Naive thymus-derived CD4-positive, alpha-beta T cell (primary cell): ENCODE measurements at regions not wholly inside any gene's neighbourhood (a gene's known extent, or its start where the extent isn't known, plus 50 kb on each side); places are given as distances from the start of the nearest gene placed in this dataset.

Source experiments
- ATAC-seq: fragments of 150-1000 bp; cut with Tn5 transposase; 2 replicates; pipeline ENCODE4 v1.10.0; 2021; ENCODE audit warnings: mild to moderate bottlenecking, moderate library complexity
- CTCF ChIA-PET: fragments of 350-600 bp; sonication (Branson Sonifier 250); formaldehyde crosslinking; loops from one replicate; lab custom pipeline; 2021; ENCODE audit warnings: antibody characterized with exemption; lab: Charles Lee
- POLR2A ChIA-PET: fragments of 350-600 bp; sonication (Branson Sonifier 250); formaldehyde crosslinking; loops from one replicate; lab custom pipeline; 2021; ENCODE audit warnings: antibody characterized with exemption, inconsistent platforms; lab: Charles Lee
- DNase-seq, 9 donors: peaks; one replicate each; pipeline versions ENCODE4 v3.0.0 to v3.0.0-alpha.2; 2020 to 2022; ENCODE audit warnings: mixed read lengths in 1 of 9
- H3K27ac ChIP-seq: one replicate; pipeline ENCODE4 v1.7.0; 2013; ENCODE audit warnings: mild to moderate bottlenecking, low read depth, low read length, moderate library complexity
- H3K27me3 ChIP-seq, 2 donors: one replicate each; pipeline ENCODE4 v1.7.0; 2013; ENCODE audit warnings: low read length in 2 of 2, mild to moderate bottlenecking in 2 of 2, moderate library complexity in 2 of 2; ENCODE audit not compliant: control insufficient read depth in 2 of 2, insufficient read depth in 2 of 2
- H3K36me3 ChIP-seq, 3 experiments: 1 replicate in 2 of 3; 2 replicates in 1 of 3; pipeline ENCODE4 v1.7.0; 2013; ENCODE audit warnings: low read length in 3 of 3, mild to moderate bottlenecking in 3 of 3, moderate library complexity in 1 of 3; ENCODE audit not compliant: insufficient read depth in 3 of 3, control insufficient read depth in 2 of 3
- H3K4me1 ChIP-seq, 2 donors: one replicate each; pipeline ENCODE4 v1.7.0; 2013; ENCODE audit warnings: low read length in 2 of 2, mild to moderate bottlenecking in 2 of 2, moderate library complexity in 1 of 2; ENCODE audit not compliant: control insufficient read depth in 2 of 2, insufficient read depth in 2 of 2
- H3K4me3 ChIP-seq: 2 replicates; pipeline ENCODE4 v1.7.0; 2013; ENCODE audit warnings: mild to moderate bottlenecking, low read length
- H3K9me3 ChIP-seq, 3 experiments: 1 replicate in 2 of 3; 2 replicates in 1 of 3; pipeline ENCODE4 v1.7.0; 2013; ENCODE audit warnings: low read length in 3 of 3; ENCODE audit not compliant: control insufficient read depth in 2 of 3
- H3K27ac Mint-ChIP-seq, 9 donors: one replicate each; pipeline ENCODE4 v1.8.0; 2020 to 2022; ENCODE audit warnings: mixed read lengths in 9 of 9, mild to moderate bottlenecking in 8 of 9, moderate library complexity in 5 of 9, inconsistent platforms in 2 of 9
- H3K27me3 Mint-ChIP-seq, 5 donors: one replicate each; pipeline ENCODE4 v1.8.0; 2021 to 2022; ENCODE audit warnings: mixed read lengths in 5 of 5, mild to moderate bottlenecking in 1 of 5
- H3K36me3 Mint-ChIP-seq, 5 donors: one replicate each; pipeline ENCODE4 v1.8.0; 2020 to 2022; ENCODE audit warnings: mixed read lengths in 5 of 5, mild to moderate bottlenecking in 3 of 5, inconsistent platforms in 1 of 5
- H3K4me1 Mint-ChIP-seq, 7 donors: one replicate each; pipeline ENCODE4 v1.8.0; 2020 to 2022; ENCODE audit warnings: mixed read lengths in 7 of 7, mild to moderate bottlenecking in 3 of 7, inconsistent platforms in 1 of 7
- H3K4me3 Mint-ChIP-seq, 10 donors: one replicate each; pipeline ENCODE4 v1.8.0; 2020 to 2022; ENCODE audit warnings: mild to moderate bottlenecking in 10 of 10, mixed read lengths in 10 of 10, moderate library complexity in 6 of 10, inconsistent platforms in 2 of 10
- H3K9me3 Mint-ChIP-seq, 11 donors: one replicate each; pipeline ENCODE4 v1.8.0; 2020 to 2022; ENCODE audit warnings: mixed read lengths in 11 of 11, mild to moderate bottlenecking in 4 of 11, inconsistent platforms in 1 of 11, moderate library complexity in 1 of 11
- intact Hi-C, 2 donors: fragments of 100-400 bp; cut with micrococcal nuclease; formaldehyde crosslinking; loops; one replicate each; pipeline ENCODE4 v1.15.1; 2023

DNA sequence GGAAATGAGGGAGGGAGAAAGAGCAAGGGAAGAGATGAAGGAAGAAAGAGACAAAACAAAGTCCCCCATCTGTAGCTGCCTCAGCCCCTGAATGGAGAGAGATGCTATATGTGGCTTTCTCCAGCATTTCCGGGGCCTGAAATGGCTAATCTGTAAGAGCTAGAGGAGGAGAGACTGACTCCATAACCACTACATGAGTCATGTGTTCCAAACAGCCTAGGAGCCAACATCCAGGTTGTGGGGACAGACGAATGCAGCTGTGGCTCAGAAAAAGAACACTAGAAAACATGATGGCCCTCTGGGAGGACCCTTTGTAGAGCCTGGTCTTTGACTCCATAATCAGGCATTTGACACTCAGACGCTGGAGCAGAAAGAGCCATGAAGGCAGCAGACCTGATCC lies 292.0 kb upstream of the ZNF507 start:
- Mint-ChIP-seq H3K36me3 (no peaks in the 10 kb centered on the region), H3K4me1 (no peaks in the 10 kb centered on the region), H3K27ac (no peak overlapping the region), H3K4me3 (no peak overlapping the region), H3K9me3 (peaks cover 0 to 11% (median 6%) of the 10 kb centered on the region in 11 donors), H3K27me3 (peaks cover 0 to 17% (median 4%) of the 10 kb centered on the region in 5 donors)
- DNase-seq (no peak), ATAC-seq (no peak)
- no peak overlapping the region for H3K27ac ChIP-seq
- ChIA-PET POLR2A (no interaction called here), CTCF (no interaction called here)
- H3K4me3 ChIP-seq, result no peak overlapping the region
- H3K27me3 ChIP-seq, result no peaks in the 10 kb centered on the region
- intact Hi-C loops, result no loop called here
- H3K36me3 ChIP-seq, result no peaks in the 10 kb centered on the region
- no peaks in the 10 kb centered on the region for H3K4me1 ChIP-seq
- no peaks in the 10 kb centered on the region for H3K9me3 ChIP-seq

DNA sequence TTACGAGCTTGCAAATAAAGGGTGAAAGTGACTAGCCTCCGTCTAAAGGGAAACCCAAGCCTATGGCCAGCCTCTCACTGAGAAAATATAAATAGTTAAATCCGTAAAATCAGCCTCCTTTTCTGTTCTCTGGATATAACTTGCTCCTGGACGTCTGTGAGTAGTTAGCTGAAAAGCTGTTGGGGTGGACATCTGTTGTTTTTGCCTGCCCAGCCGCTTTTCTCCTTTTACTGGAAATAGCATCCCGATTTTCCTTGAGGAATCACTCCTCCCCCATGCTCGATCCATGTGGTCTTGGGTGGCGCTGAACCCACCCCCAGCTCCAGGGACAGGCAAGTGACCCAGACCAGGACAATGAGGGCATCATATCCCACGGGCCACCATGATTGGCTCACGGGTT lies 291.5 kb upstream of the ZNF507 start:
- Mint-ChIP-seq H3K36me3 (no peaks in the 10 kb centered on the region), H3K27ac (no peak overlapping the region), H3K4me3 (no peak overlapping the region), H3K4me1 (no peaks in the 10 kb centered on the region), H3K27me3 (peaks cover 0 to 17% (median 4%) of the 10 kb centered on the region in 5 donors), H3K9me3 (peaks cover 0 to 11% (median 6%) of the 10 kb centered on the region in 11 donors)
- ChIA-PET CTCF (no interaction called here), POLR2A (no interaction called here)
- no peaks in the 10 kb centered on the region for H3K9me3 ChIP-seq
- no peaks in the 10 kb centered on the region for H3K4me1 ChIP-seq
- intact Hi-C loops, result no loop called here
- H3K27me3 ChIP-seq, result no peaks in the 10 kb centered on the region
- H3K36me3 ChIP-seq, result no peaks in the 10 kb centered on the region
- DNase-seq, result no peak
- H3K4me3 ChIP-seq, result no peak overlapping the region
- H3K27ac ChIP-seq, result no peak overlapping the region
- ATAC-seq, result no peak

DNA sequence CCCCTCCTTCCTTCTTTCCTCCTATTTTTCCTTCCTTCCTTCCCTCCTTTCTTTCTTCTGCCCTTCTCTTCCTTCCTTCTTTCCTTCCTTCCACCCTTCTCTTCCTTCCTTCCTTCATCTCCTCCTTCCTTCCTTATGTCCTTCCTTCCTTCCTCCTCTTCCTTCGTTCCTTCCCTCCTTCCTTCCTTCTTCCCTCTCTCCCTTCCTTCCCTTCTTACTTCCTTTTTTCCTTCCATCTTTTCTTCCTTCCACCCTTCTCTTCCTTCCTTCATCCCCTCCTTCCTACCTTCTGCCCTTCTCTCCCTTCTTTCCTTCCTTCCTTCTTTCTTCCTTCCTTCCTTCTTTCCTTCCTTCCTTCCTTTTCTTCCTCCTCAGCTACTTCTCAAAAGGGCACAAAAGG lies 287.3 kb upstream of the ZNF507 start:
- peaks cover 0 to 6% (median 0%) of the 10 kb centered on the region in 11 donors for H3K9me3 Mint-ChIP-seq
- H3K9me3 ChIP-seq, result no peaks in the 10 kb centered on the region
- DNase-seq (no peak), ATAC-seq (no peak)
- intact Hi-C loops, result no loop called here
- peaks cover 0 to 10% (median 4%) of the 10 kb centered on the region in 5 donors for H3K27me3 Mint-ChIP-seq
- POLR2A ChIA-PET, result no interaction called here
- H3K27ac ChIP-seq, result no peak overlapping the region
- CTCF ChIA-PET, result no interaction called here
- H3K27me3 ChIP-seq, result no peaks in the 10 kb centered on the region
- no peaks in the 10 kb centered on the region for H3K4me1 Mint-ChIP-seq
- no peaks in the 10 kb centered on the region for H3K36me3 Mint-ChIP-seq
- H3K4me1 ChIP-seq, result no peaks in the 10 kb centered on the region
- H3K36me3 ChIP-seq, result no peaks in the 10 kb centered on the region
- no peak overlapping the region for H3K27ac Mint-ChIP-seq
- no peak overlapping the region for H3K4me3 Mint-ChIP-seq
- no peak overlapping the region for H3K4me3 ChIP-seq

DNA sequence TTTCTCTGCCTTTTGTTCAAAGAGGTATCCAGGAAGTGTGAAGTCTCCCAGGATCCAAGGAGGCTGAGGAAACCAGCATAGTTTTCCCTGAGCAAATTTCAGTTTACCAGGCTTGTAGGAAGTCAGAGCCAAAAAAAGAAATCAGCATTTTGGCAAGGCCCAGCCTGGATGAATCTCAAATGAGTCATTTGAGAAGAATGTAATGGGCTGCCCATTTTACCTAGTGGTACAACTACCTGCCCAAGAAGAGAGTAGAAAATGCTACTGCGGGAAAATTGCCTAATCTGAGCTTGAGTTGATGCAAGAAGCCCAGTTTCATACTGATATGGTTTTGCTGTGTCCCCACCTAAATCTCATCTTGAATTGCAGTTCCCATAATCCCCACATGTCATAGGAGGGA lies 284.1 kb upstream of the ZNF507 start:
- intact Hi-C loops, result no loop called here
- no peaks in the 10 kb centered on the region for H3K27me3 ChIP-seq
- ChIA-PET POLR2A (no interaction called here), CTCF (no interaction called here)
- H3K9me3 Mint-ChIP-seq, result peaks cover 0 to 4% (median 0%) of the 10 kb centered on the region in 11 donors
- H3K27me3 Mint-ChIP-seq, result peaks cover 0 to 7% (median 0%) of the 10 kb centered on the region in 5 donors
- no peaks in the 10 kb centered on the region for H3K9me3 ChIP-seq
- DNase-seq (no peak), ATAC-seq (no peak)
- H3K4me1 Mint-ChIP-seq, result no peaks in the 10 kb centered on the region
- no peaks in the 10 kb centered on the region for H3K36me3 ChIP-seq
- no peak overlapping the region for H3K4me3 Mint-ChIP-seq
- H3K27ac ChIP-seq, result no peak overlapping the region
- no peak overlapping the region for H3K27ac Mint-ChIP-seq
- no peaks in the 10 kb centered on the region for H3K36me3 Mint-ChIP-seq
- no peak overlapping the region for H3K4me3 ChIP-seq
- H3K4me1 ChIP-seq, result no peaks in the 10 kb centered on the region

DNA sequence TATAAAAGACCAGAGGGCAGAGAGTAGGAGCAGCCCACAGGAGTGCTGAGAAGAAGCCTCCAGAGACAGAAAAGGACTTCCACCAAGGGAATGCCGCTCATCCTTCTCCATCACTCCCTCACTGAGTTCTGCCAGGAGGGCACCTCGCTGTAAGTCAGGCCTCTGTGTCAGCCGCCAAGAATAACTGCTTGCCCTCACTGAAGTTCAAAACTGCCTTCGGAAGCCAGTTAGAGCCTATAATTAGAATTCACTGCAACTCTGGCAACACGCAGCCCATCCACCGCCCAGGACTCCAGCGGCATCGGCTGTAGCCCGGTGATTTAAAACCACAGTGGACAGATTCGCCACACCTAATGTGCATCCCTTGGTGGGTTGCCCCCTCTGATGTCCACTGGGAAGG lies 281.8 kb upstream of the ZNF507 start:
- no peak for DNase-seq
- no peaks in the 10 kb centered on the region for H3K4me1 ChIP-seq
- H3K27me3 ChIP-seq, result no peaks in the 10 kb centered on the region
- H3K4me3 ChIP-seq, result no peak overlapping the region
- H3K27me3 Mint-ChIP-seq, result no peaks in the 10 kb centered on the region
- no peaks in the 10 kb centered on the region for H3K4me1 Mint-ChIP-seq
- H3K9me3 ChIP-seq, result no peaks in the 10 kb centered on the region
- no peaks in the 10 kb centered on the region for H3K36me3 Mint-ChIP-seq
- no peak overlapping the region for H3K27ac Mint-ChIP-seq
- no peak overlapping the region for H3K27ac ChIP-seq
- peaks cover 0 to 2% (median 0%) of the 10 kb centered on the region in 11 donors for H3K9me3 Mint-ChIP-seq
- no peak overlapping the region for H3K4me3 Mint-ChIP-seq
- CTCF ChIA-PET, result no interaction called here
- no peaks in the 10 kb centered on the region for H3K36me3 ChIP-seq
- ATAC-seq, result no peak
- POLR2A ChIA-PET, result no interaction called here
- intact Hi-C loops, result no loop called here

DNA sequence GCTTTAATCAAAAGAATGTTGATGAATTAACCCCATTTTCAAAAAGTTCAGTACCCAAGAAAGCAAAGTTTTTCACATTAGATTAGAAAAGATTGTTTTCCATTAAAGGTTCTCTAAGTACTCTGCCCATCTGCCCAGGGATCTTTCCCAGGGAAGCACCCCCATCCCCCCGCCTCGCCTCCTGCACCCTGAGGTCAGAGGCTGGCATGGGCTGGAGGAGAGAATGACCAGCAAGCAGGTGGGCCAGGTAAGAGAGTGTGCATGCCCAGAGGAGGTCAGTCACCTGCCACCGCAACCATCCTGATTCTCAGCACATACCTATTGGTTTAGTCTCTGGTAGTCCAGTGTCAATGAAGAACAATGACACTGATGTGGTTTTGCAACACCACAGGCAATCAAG lies 279.4 kb upstream of the ZNF507 start:
- Mint-ChIP-seq H3K9me3 (peaks cover 0 to 2% (median 0%) of the 10 kb centered on the region in 11 donors), H3K4me3 (no peak overlapping the region), H3K36me3 (no peaks in the 10 kb centered on the region), H3K27ac (no peak overlapping the region), H3K27me3 (peaks cover 0 to 4% (median 0%) of the 10 kb centered on the region in 5 donors), H3K4me1 (no peaks in the 10 kb centered on the region)
- DNase-seq (no peak), ATAC-seq (no peak)
- no peaks in the 10 kb centered on the region for H3K36me3 ChIP-seq
- CTCF ChIA-PET, result no interaction called here
- intact Hi-C loops, result no loop called here
- POLR2A ChIA-PET, result no interaction called here
- H3K4me1 ChIP-seq, result no peaks in the 10 kb centered on the region
- no peak overlapping the region for H3K4me3 ChIP-seq
- no peaks in the 10 kb centered on the region for H3K27me3 ChIP-seq
- no peaks in the 10 kb centered on the region for H3K9me3 ChIP-seq
- no peak overlapping the region for H3K27ac ChIP-seq

DNA sequence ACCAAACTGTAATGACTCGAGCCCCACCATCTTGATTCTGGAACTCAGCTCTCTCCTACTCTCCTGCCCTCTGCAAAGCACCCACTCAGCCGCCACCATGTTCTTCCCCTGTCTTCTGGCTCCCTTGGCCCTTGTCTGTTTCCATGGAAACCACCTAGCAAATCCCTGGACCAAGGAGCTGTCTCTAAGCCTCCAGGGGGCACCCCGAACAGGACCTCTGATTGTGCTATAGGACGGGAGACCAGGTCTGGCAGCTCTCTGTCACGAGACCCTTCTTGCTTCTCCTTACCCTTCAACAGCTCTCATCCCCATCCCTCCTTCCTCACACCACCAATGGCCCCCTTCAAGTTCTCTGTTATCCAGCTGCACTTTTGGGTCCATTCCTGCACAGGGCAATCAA lies 277.7 kb upstream of the ZNF507 start:
- Histone ChIP-seq H3K4me3 (no peak overlapping the region), H3K9me3 (no peaks in the 10 kb centered on the region), H3K27me3 (no peaks in the 10 kb centered on the region), H3K27ac (no peak overlapping the region), H3K4me1 (no peaks in the 10 kb centered on the region), H3K36me3 (no peaks in the 10 kb centered on the region)
- Mint-ChIP-seq H3K27me3 (peaks cover 0 to 4% (median 0%) of the 10 kb centered on the region in 5 donors), H3K4me1 (no peaks in the 10 kb centered on the region), H3K4me3 (peak overlapping the region in 1 of 10 donors; percentile 16), H3K9me3 (peaks cover 0 to 2% (median 0%) of the 10 kb centered on the region in 11 donors), H3K27ac (no peak overlapping the region), H3K36me3 (no peaks in the 10 kb centered on the region)
- no peak for ATAC-seq
- intact Hi-C loops, result no loop called here
- ChIA-PET CTCF (no interaction called here), POLR2A (no interaction called here)
- DNase-seq, result no peak
